Stomach (tissue), 4 donors: ENCODE measurements at regions not wholly inside any gene's neighbourhood (a gene's known extent, or its start where the extent isn't known, plus 50 kb on each side); places are given as distances from the start of the nearest gene placed in this dataset.

ENCODE experiments used
- EP300 ChIP-seq: sonication (generic); formaldehyde crosslinking; IDR thresholded peaks from one replicate; pipeline ENCODE4 v1.6.1; 2017; ENCODE audit warnings: antibody characterized with exemption
- POLR2A ChIP-seq, 4 donors: fragments of 450-650 bp; IDR thresholded peaks; one replicate each; pipeline ENCODE4 v1.6.1; 2016; ENCODE audit warnings: antibody characterized with exemption in 4 of 4, control low read depth in 2 of 4, mild to moderate bottlenecking in 1 of 4, moderate library complexity in 1 of 4
- POLR2AphosphoS5 ChIP-seq, 3 donors: sonication (generic); formaldehyde crosslinking; IDR thresholded peaks; one replicate each; pipeline ENCODE4 v1.6.1; 2016; ENCODE audit warnings: antibody characterized with exemption in 3 of 3
- TF ChIP-seq, protein P1 (sequence below), 7 experiments: fragments of 450-650 bp in 4 of 7; fragments of 200-600 bp in 3 of 7; sonication (generic) in 3 of 7; IDR thresholded peaks; one replicate each; pipeline ENCODE4 v1.5.1; 2016 to 2019; ENCODE audit warnings: antibody characterized with exemption in 7 of 7, control low read depth in 2 of 7, mild to moderate bottlenecking in 1 of 7

DNA sequence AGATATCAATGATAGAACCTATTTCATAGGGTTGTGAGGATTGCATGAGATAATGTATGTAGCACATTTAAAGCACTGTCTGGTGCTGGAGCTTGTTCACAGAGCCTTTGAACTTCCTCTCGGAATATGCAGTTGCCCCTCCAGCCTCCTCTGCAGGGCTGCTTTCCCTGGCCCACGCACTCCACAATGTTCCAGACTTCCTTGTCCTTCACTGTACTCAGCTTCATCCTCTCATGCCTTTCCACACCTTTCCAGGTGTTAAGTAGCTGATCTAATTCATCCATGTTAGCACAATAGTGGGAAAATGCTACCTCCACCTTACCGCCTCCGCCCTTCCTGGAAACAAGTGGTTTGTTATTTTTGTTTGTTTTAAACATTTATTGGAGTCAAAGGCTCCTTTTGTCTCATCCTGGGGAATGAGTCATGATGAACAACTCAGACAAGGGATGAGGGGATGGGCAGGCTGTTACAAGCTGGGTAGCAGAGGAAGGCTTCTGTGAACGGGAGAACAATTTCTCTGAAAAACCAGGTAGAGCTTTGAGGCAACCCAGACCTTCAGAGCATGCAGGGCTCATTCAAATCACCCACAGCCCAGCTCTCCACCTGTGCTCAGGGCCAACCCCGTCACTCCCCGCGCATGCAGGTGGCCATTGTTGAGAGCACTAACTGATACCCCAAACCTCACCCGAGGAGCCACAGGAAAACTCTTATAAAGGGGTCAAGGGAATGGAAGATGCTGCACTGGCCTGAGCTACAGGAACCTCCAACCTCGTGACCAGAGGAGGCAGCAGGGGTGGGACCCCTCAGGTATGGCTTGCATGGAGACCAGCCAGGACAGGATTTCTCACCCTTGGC is 84.9 kb upstream of the TBL1X start:
- TF ChIP-seq, protein P1, sequence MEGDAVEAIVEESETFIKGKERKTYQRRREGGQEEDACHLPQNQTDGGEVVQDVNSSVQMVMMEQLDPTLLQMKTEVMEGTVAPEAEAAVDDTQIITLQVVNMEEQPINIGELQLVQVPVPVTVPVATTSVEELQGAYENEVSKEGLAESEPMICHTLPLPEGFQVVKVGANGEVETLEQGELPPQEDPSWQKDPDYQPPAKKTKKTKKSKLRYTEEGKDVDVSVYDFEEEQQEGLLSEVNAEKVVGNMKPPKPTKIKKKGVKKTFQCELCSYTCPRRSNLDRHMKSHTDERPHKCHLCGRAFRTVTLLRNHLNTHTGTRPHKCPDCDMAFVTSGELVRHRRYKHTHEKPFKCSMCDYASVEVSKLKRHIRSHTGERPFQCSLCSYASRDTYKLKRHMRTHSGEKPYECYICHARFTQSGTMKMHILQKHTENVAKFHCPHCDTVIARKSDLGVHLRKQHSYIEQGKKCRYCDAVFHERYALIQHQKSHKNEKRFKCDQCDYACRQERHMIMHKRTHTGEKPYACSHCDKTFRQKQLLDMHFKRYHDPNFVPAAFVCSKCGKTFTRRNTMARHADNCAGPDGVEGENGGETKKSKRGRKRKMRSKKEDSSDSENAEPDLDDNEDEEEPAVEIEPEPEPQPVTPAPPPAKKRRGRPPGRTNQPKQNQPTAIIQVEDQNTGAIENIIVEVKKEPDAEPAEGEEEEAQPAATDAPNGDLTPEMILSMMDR (IDR thresholded peaks at IDR 0.05) = no peak
- no peak for TF ChIP-seq EP300
- no peak for TF ChIP-seq POLR2A (IDR thresholded peaks at IDR 0.05)
- no peak for TF ChIP-seq POLR2AphosphoS5 (IDR thresholded peaks at IDR 0.05)
